Renal cortex interstitium (tissue), 11 donors: ENCODE measurements at regions not wholly inside any gene's neighbourhood (a gene's known extent, or its start where the extent isn't known, plus 50 kb on each side); places are given as distances from the start of the nearest gene placed in this dataset.
A peak's percentile ranks its signal among the peaks of the same experiment; 100 is the strongest.
"Not testable (repeated sequence)": the region's sequence is repeated elsewhere in the genome, so short reads cannot be mapped to it uniquely, and the experiment has no call there.

ENCODE experiments used
- DNase-seq, 11 donors: peaks; one replicate each; pipeline ENCODE4 v3.0.0-alpha.2; 2013; ENCODE audit warnings: low read depth in 9 of 11, low spot score in 4 of 11; ENCODE audit errors: extremely low read depth in 1 of 11

DNA sequence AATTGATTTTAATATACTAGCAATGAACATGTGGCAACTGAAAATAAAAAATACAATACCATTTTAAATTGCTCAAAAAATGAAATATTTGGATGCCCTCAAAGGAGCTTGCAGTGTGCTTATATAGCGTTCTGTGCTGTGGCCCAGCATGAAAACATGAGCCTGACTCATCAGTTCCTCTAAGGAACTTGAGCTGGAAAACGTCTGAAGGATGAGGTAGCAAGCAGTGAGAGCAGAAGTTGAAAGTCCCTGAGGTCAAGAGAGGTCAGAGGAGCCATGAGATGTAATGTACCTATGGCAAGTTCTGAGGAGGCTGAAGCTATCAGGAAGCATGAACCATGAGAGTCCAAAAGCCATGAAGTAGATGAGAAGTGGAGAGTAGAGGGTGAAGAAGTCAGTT, 59.7 kb downstream of the HMGB3 start:
- no peak for DNase-seq

DNA sequence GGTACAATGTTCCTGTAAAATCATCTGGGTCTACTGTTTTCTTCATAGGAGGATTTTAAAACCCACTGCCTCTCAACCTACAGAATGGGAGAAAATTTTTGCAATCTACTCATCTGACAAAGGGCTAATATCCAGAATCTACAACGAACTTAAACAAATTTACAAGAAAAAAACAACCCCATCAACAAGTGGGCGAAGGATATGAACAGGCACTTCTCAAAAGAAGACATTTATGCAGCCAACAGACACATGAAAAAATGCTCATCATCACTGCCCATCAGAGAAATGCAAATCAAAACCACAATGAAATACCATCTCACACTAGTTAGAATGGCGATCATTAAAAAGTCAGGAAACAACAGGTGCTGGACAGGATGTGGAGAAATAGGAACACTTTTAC, 83.2 kb downstream of the HMGB3 start:
- DNase-seq: not testable (repeated sequence)

DNA sequence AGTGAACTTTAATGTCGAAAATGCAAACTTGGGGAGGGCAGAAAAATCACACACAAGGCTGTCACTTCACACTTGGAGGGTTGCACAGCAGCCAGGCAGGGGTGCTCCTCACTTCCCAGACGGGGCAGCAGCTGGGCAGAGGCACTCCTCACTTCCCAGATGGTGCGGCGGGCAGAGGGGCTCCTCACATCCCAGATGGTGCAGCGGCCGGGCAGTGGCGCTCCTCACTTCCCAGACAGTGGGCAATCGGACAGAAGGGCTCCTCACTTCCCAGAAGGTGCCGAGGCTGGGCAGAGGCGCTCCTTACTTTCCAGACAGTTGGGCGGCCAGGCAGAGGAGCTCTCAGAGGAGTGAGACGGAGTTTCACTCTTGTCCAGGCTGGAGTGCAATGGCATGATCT, 90.6 kb downstream of the HMGB3 start:
- DNase-seq: no peak

DNA sequence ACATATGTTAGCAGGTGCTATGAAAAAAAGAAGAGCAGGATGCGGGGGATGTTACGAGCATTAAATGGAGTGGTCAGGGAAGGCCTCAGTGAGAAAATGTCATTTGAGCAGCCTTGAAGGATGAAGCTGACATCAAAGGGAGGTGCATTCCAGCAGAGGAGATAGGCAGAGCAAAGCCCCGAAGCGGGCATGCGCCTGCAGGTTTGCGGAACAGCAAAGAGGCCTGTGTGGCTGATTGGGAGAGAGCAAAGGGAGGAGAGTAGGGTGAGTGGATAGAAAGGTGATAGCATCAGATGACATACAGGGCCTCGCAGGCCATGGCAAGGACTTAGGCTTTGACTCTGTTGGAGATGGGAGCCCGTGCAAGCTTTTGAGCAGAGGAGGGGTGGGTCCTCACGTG, 95.4 kb upstream of the GPR50 start:
- DNase-seq: peak in 2 of 11 donors; percentile 2 to 19

DNA sequence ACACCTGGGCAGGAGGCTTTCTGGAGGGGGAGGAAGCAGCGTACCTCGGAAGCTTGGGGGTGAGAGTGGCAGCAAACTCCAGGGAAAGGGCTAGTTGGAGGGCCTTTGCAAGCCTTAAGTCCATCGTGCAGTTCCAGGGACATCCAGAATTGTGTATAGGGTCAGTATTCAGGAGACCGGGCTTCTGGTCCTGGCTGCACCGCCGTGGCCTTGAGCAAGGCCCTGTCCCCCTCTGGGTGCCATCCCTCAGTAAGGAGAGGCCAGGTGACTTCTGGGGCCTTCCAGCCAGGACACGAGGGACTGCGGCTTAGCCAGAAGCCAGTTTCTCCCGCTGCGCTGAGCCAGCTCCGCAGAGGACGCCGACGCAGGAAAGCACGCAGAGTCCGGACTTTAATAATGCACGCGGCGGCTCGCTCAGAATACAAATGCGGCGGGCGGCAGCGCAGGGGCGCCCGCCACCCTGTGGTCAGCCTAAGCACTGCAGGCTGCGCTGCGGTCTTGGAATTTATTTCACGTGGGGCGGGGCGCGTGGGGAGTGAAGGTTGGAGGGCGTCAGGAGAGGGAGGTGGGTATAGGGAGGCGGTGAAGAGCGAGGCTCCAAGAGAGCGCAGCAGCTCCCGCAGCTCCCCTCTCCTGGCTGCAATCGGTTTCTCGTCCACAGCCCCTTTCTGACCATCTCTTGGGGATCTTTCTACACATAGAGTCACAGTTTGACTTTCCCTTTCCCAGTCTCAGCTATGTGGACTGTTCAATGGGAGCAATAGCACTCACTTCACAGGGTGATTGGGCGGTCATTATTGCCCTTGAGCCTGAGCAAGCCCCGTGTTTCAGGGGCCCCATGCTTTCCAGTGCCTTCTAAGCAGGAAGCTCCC, 94.1 kb upstream of the GPR50 start:
- peak in 9 of 11 donors; percentile 15 to 56 (median 40) for DNase-seq

DNA sequence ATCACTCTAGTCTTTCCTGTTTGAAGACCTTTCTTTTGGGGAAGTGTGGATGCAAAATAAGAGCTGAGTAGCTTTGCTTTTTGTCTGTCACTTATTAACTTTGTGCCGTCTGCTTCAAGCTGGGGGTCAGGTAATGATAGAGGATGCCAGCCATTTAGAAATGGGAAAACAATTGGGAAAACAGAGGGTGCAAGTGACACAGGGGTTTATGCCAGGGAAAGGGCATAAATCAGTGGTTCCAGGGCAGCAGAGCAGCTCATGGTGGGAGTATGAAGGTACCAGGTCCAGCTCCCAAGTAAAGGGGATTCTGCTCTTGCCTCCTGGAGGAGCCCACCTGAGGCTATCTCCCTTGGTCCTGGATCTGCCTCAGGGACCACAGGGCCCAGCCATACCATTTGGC, 91.9 kb upstream of the GPR50 start:
- no peak for DNase-seq

DNA sequence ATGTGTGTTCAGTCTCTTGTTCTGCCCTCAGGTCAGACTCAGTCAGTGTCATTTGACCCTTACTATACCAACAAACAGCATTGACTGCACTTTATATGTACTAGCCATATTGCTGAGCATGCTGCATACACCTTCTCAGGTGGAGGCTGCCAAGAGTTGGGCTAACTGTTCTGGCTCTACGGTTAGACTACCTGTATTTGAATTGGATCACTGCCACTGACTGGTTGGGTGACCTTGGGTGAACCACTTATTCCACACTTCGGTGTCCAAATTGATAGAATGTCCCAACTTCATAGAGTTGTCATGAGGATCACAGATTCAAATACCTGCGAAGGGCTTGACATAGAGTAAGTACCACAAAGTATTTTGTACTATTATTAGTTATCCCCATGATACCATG, 91.2 kb upstream of the GPR50 start:
- DNase-seq: no peak

DNA sequence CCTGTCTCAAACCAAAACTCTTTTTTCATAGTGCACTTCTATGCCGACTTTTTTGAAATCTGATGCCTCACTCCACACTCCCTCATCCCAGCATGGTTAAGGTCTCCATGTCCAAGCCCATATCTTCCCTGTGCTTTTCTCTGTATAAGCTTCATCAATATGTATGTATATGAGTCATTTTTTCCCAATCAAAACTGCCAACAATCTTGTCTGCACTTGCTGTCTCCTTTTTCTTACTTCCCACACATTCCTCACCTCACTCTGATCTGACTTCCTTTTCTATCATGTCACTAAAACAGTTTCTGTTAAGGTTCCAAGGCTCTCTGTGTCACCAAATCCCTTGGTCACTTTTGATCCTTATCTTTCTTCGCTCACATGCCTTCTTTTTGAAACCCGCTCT, 88.2 kb upstream of the GPR50 start:
- no peak for DNase-seq

DNA sequence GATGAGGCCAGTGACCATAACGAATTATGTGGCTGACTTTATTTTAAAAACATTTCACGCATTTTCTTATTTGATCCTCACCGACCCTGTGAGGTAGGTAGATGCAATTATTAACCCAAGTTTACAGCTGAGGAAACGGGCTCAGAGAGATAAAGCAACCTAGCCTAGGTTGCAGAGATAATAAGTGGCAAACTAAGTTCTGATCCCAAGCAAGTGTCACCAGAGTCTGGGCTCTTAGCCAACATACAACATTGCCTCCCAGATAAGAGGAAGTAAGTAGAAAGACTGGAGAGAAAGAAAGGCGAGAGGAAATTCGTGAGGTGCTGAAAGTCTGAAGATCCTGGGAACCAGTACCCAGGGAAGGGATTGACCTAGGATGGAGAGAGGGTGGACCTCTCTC, 77.4 kb upstream of the GPR50 start:
- DNase-seq: no peak

DNA sequence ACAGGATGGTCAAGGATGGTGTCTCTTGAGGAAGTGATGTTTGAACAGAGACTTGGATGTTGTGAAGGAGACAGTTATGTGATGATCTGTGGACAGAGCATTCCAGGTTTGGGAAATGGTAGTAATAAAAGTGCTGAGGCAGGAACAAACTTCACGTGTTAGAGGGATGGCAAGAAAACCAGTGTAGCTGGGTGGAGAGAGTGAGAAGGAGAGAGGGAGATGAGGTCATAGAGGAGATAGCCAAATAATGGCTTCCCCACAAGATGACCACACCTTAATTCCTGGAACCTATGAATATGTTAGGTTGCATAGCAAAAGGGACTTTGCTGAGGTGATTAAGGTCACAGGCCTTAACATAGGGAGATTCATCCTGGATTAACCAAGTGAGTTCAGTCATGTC, 75.6 kb upstream of the GPR50 start:
- no peak for DNase-seq

DNA sequence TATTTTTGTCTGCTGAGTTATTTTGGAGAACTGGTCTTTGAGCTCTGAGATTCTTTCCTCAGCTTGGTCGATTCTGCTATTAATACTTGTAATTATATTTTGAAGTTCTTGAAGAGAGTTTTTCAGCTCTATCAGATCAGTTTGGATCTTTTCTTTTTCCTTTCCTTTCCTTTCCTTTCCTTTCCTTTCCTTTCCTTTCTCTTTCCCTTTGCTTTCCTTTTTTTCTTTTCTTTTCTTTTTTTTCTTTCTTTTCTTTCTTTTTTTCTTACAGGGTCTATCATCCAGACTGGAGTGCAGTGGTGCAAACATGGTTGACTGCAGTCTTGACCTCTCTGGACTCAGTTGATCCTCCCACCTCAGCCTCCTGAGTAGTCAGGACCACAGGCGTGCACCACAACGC, 63.2 kb upstream of the GPR50 start:
- not testable (repeated sequence) for DNase-seq
